CD14-positive monocyte (primary cell): ENCODE measurements at regions not wholly inside any gene's neighbourhood (a gene's known extent, or its start where the extent isn't known, plus 50 kb on each side); places are given as distances from the start of the nearest gene placed in this dataset.

ENCODE experiments used
- DNase-seq, 3 donors: peaks; one replicate each; pipeline ENCODE4 v3.0.0-alpha.2; 2011 to 2022
- H2AFZ ChIP-seq: 2 replicates; pipeline ENCODE4 v1.6.0; 2012; ENCODE audit warnings: mild to moderate bottlenecking, low read depth, low read length, inconsistent platforms; ENCODE audit not compliant: insufficient read depth, poor library complexity, severe bottlenecking
- H3K27ac ChIP-seq, 2 donors: 1 replicate in 1 of 2; 2 replicates in 1 of 2; pipeline ENCODE4 v1.5.1; 2012 to 2013; ENCODE audit warnings: low read length in 2 of 2, control low read depth in 1 of 2, inconsistent platforms in 1 of 2, low read depth in 1 of 2, mild to moderate bottlenecking in 1 of 2
- H3K27me3 ChIP-seq, 2 donors: one replicate each; pipeline versions ENCODE4 v1.6.0 to v1.6.1; 2011 to 2013; ENCODE audit warnings: low read length in 2 of 2; ENCODE audit not compliant: control insufficient read depth in 2 of 2, insufficient read depth in 2 of 2
- H3K36me3 ChIP-seq, 2 donors: replicated peaks in 1 of 2; 1 replicate in 1 of 2; 2 replicates in 1 of 2; pipeline versions ENCODE4 v1.5.1 to v1.6.1; 2012 to 2013; ENCODE audit warnings: low read length in 2 of 2, control low read depth in 1 of 2, inconsistent platforms in 1 of 2, mild to moderate bottlenecking in 1 of 2; ENCODE audit not compliant: insufficient read depth in 2 of 2, control insufficient read depth in 1 of 2
- H3K4me1 ChIP-seq, 2 donors: 1 replicate in 1 of 2; 2 replicates in 1 of 2; pipeline versions ENCODE4 v1.5.1 to v1.6.1; 2012 to 2013; ENCODE audit warnings: low read length in 2 of 2, control low read depth in 1 of 2, inconsistent platforms in 1 of 2, mild to moderate bottlenecking in 1 of 2, moderate library complexity in 1 of 2; ENCODE audit not compliant: insufficient read depth in 2 of 2, control insufficient read depth in 1 of 2
- H3K4me2 ChIP-seq: replicated peaks from 2 replicates; pipeline ENCODE3; 2012; ENCODE audit warnings: low read length, moderate library complexity, mild to moderate bottlenecking; ENCODE audit not compliant: poor library complexity, severe bottlenecking; ENCODE audit errors: extremely low read depth
- H3K4me3 ChIP-seq, 3 experiments: fragments of 200-600 bp in 1 of 3; sonication (generic) in 1 of 3; replicated peaks in 1 of 3; 1 replicate in 2 of 3; 2 replicates in 1 of 3; pipeline ENCODE4 v1.5.1; 2011 to 2013; ENCODE audit warnings: low read length in 3 of 3, mild to moderate bottlenecking in 3 of 3, control low read depth in 2 of 3, low read depth in 2 of 3, inconsistent platforms in 1 of 3, moderate library complexity in 1 of 3
- H3K79me2 ChIP-seq: 2 replicates; pipeline ENCODE4 v1.6.0; 2012; ENCODE audit warnings: mild to moderate bottlenecking, control low read depth, inconsistent platforms, low read length, moderate library complexity; ENCODE audit not compliant: insufficient read depth
- H3K9ac ChIP-seq: 2 replicates; pipeline ENCODE4 v1.6.0; 2017; ENCODE audit warnings: low read length, mild to moderate bottlenecking; ENCODE audit not compliant: insufficient read depth, poor library complexity, severe bottlenecking
- H3K9me3 ChIP-seq, 2 donors: replicated peaks in 1 of 2; 1 replicate in 1 of 2; 2 replicates in 1 of 2; pipeline versions ENCODE4 v1.5.1 to v1.6.1; 2012 to 2013; ENCODE audit warnings: low read length in 2 of 2, control low read depth in 1 of 2; ENCODE audit not compliant: control insufficient read depth in 1 of 2, insufficient read depth in 1 of 2
- H4K20me1 ChIP-seq: 2 replicates; pipeline ENCODE4 v1.6.0; 2012; ENCODE audit warnings: mild to moderate bottlenecking, low read length, control low read depth, moderate library complexity; ENCODE audit not compliant: insufficient read depth
- H3K27ac Mint-ChIP-seq, 7 donors: one replicate each; pipeline ENCODE4 v1.8.0; 2020; ENCODE audit warnings: mild to moderate bottlenecking in 7 of 7, mixed read lengths in 7 of 7, moderate library complexity in 6 of 7, inconsistent platforms in 2 of 7
- H3K27me3 Mint-ChIP-seq, 3 donors: one replicate each; pipeline ENCODE4 v1.8.0; 2021 to 2022; ENCODE audit warnings: low read depth in 3 of 3, mild to moderate bottlenecking in 3 of 3, mixed read lengths in 3 of 3, moderate library complexity in 3 of 3, inconsistent platforms in 1 of 3
- H3K36me3 Mint-ChIP-seq, 2 donors: one replicate each; pipeline ENCODE4 v1.8.0; 2020; ENCODE audit warnings: mixed read lengths in 2 of 2, inconsistent platforms in 1 of 2, mild to moderate bottlenecking in 1 of 2
- H3K4me1 Mint-ChIP-seq: one replicate; pipeline ENCODE4 v1.8.0; 2020; ENCODE audit warnings: mild to moderate bottlenecking, mixed read lengths
- H3K4me3 Mint-ChIP-seq, 2 donors: one replicate each; pipeline ENCODE4 v1.8.0; 2020; ENCODE audit warnings: mild to moderate bottlenecking in 2 of 2, mixed read lengths in 2 of 2, moderate library complexity in 1 of 2
- H3K9me3 Mint-ChIP-seq, 7 donors: one replicate each; pipeline ENCODE4 v1.8.0; 2020 to 2022; ENCODE audit warnings: mixed read lengths in 7 of 7, mild to moderate bottlenecking in 6 of 7, moderate library complexity in 6 of 7, inconsistent platforms in 2 of 7
- WGBS: methylation state at CpG from one replicate; pipeline ENCODE4 v1.1.5; 2013; ENCODE audit warnings: missing lambda C conversion rate; ENCODE audit not compliant: insufficient coverage; 5-methylcytosine and 5-hydroxymethylcytosine counted together
- intact Hi-C, 2 donors: fragments of 100-400 bp; cut with micrococcal nuclease; formaldehyde crosslinking; loops; one replicate each; pipeline versions ENCODE4 v1.15.0 to v1.15.1; 2023
- TF ChIP-seq, protein P1 (sequence below): fragments of 200-600 bp; IDR thresholded peaks from one replicate; pipeline ENCODE4 v1.8.0; 2022; ENCODE audit warnings: antibody characterized with exemption, mild to moderate bottlenecking

DNA sequence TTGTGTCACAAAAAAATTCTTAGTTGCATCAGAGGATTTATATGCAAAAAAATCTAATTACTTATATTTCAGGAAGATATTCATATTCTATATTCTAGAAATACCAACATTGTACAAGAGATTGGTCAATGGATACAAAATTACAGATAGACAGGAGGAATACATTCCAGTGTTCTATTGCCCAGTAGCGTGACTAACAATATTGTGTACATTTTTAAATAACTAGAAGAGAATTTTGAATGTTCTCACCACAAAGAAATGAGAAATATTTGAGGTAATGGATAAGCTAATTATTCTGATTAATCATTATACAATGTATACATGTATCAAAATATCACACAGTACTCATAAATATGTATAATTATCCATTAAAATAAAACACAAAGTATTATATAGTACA, 253.3 kb downstream of the IPMK start:
- Mint-ChIP-seq H3K4me3 (no peak overlapping the region), H3K27ac (no peak overlapping the region), H3K27me3 (peaks cover 0 to 2% (median 0%) of the 10 kb centered on the region in 3 donors), H3K9me3 (peaks cover 0 to 2% (median 0%) of the 10 kb centered on the region in 7 donors), H3K4me1 (no peaks in the 10 kb centered on the region), H3K36me3 (no peaks in the 10 kb centered on the region)
- H3K4me1 ChIP-seq, result no peaks in the 10 kb centered on the region
- no peak overlapping the region for H2AFZ ChIP-seq
- intact Hi-C loops, result no loop called here
- no peak for DNase-seq
- H3K9ac ChIP-seq, result no peak overlapping the region
- TF ChIP-seq, protein P1, sequence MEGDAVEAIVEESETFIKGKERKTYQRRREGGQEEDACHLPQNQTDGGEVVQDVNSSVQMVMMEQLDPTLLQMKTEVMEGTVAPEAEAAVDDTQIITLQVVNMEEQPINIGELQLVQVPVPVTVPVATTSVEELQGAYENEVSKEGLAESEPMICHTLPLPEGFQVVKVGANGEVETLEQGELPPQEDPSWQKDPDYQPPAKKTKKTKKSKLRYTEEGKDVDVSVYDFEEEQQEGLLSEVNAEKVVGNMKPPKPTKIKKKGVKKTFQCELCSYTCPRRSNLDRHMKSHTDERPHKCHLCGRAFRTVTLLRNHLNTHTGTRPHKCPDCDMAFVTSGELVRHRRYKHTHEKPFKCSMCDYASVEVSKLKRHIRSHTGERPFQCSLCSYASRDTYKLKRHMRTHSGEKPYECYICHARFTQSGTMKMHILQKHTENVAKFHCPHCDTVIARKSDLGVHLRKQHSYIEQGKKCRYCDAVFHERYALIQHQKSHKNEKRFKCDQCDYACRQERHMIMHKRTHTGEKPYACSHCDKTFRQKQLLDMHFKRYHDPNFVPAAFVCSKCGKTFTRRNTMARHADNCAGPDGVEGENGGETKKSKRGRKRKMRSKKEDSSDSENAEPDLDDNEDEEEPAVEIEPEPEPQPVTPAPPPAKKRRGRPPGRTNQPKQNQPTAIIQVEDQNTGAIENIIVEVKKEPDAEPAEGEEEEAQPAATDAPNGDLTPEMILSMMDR, result no peak
- no peak overlapping the region for H3K4me2 ChIP-seq
- no peaks in the 10 kb centered on the region for H3K36me3 ChIP-seq
- no peak overlapping the region for H3K4me3 ChIP-seq
- no peaks in the 10 kb centered on the region for H3K27me3 ChIP-seq
- H3K27ac ChIP-seq, result no peak overlapping the region
- H3K9me3 ChIP-seq, result no peaks in the 10 kb centered on the region
- WGBS, result no CpG with 5 or more reads among the region's 1 CpG
- no peaks in the 10 kb centered on the region for H4K20me1 ChIP-seq
- H3K79me2 ChIP-seq, result no peaks in the 10 kb centered on the region

- no peak overlapping the region for H3K27ac Mint-ChIP-seq
- TF ChIP-seq, protein P1, result no peak
- H3K9me3 Mint-ChIP-seq, result peaks cover 0 to 2% (median 0%) of the 10 kb centered on the region in 7 donors
- no peak overlapping the region for H3K4me3 Mint-ChIP-seq
- H2AFZ ChIP-seq, result no peak overlapping the region
- no peaks in the 10 kb centered on the region for H3K4me1 Mint-ChIP-seq
- intact Hi-C loops, result no loop called here
- no peaks in the 10 kb centered on the region for H3K9me3 ChIP-seq
- peaks cover 0 to 2% (median 0%) of the 10 kb centered on the region in 3 donors for H3K27me3 Mint-ChIP-seq
- H3K36me3 ChIP-seq, result no peaks in the 10 kb centered on the region
- H4K20me1 ChIP-seq, result no peaks in the 10 kb centered on the region
- no peak overlapping the region for H3K27ac ChIP-seq
- H3K4me1 ChIP-seq, result no peaks in the 10 kb centered on the region
- no peak for DNase-seq
- 89% methylated on average over 3 of the region's 4 CpGs for WGBS
- H3K4me3 ChIP-seq, result no peak overlapping the region
- no peak overlapping the region for H3K4me2 ChIP-seq
- H3K27me3 ChIP-seq, result no peaks in the 10 kb centered on the region
- H3K9ac ChIP-seq, result no peak overlapping the region
- no peaks in the 10 kb centered on the region for H3K36me3 Mint-ChIP-seq
- H3K79me2 ChIP-seq, result no peaks in the 10 kb centered on the region
Observed at GRCh38 chr10:58013406-58013805, 254.3 kb downstream of the IPMK start.
